IPS DF 6.9 (cell line): ENCODE measurements at regions not wholly inside any gene's neighbourhood (a gene's known extent, or its start where the extent isn't known, plus 50 kb on each side); places are given as distances from the start of the nearest gene placed in this dataset.

Experiments used
- DNase-seq: peaks from one replicate; pipeline ENCODE4 v3.0.0-alpha.2; 2013; ENCODE audit warnings: low read depth, low spot score
- H3K27ac ChIP-seq: one replicate; pipeline ENCODE4 v1.5.1; 2013; ENCODE audit warnings: low read length, control low read depth
- H3K27me3 ChIP-seq: 2 replicates; pipeline ENCODE4 v1.6.1; 2013; ENCODE audit warnings: mild to moderate bottlenecking, low read length; ENCODE audit not compliant: control insufficient read depth, insufficient read depth
- H3K36me3 ChIP-seq: 2 replicates; pipeline ENCODE4 v1.6.1; 2013; ENCODE audit warnings: low read length; ENCODE audit not compliant: control insufficient read depth, insufficient read depth
- H3K4me1 ChIP-seq: 2 replicates; pipeline ENCODE4 v1.6.1; 2013; ENCODE audit warnings: low read length; ENCODE audit not compliant: control insufficient read depth, insufficient read depth
- H3K4me3 ChIP-seq: 2 replicates; pipeline ENCODE4 v1.5.1; 2013; ENCODE audit warnings: mild to moderate bottlenecking, low read length
- H3K9me3 ChIP-seq: 2 replicates; pipeline ENCODE4 v1.6.1; 2013; ENCODE audit warnings: low read length, inconsistent platforms; ENCODE audit not compliant: control insufficient read depth, insufficient read depth
- WGBS: extraction: QIAGEN DNeasy Blood & Tissue Kit; methylation state at CpG from one replicate; pipeline ENCODE4 v1.1.7; 2013; ENCODE audit warnings: mixed read lengths, missing lambda C conversion rate; ENCODE audit not compliant: insufficient read length, insufficient coverage; 5-methylcytosine and 5-hydroxymethylcytosine counted together

GRCh38 chr13:76421011-76421410, 465.2 kb downstream of the KCTD12 start:
- Histone ChIP-seq H3K4me1 (no peaks in the 10 kb centered on the region), H3K27ac (no peak overlapping the region), H3K4me3 (no peak overlapping the region), H3K36me3 (no peaks in the 10 kb centered on the region), H3K27me3 (no peaks in the 10 kb centered on the region), H3K9me3 (no peaks in the 10 kb centered on the region)
- WGBS: no CpG with 5 or more reads among the region's 3 CpGs
- no peak for DNase-seq

GRCh38 chr13:76418404-76418803, 467.8 kb downstream of the KCTD12 start:
- no peaks in the 10 kb centered on the region for H3K36me3 ChIP-seq
- H3K4me3 ChIP-seq: no peak overlapping the region
- no peaks in the 10 kb centered on the region for H3K9me3 ChIP-seq
- no peak overlapping the region for H3K27ac ChIP-seq
- no peaks in the 10 kb centered on the region for H3K27me3 ChIP-seq
- no peaks in the 10 kb centered on the region for H3K4me1 ChIP-seq
- WGBS: no CpG with 5 or more reads among the region's 2 CpGs
- no peak for DNase-seq

GRCh38 chr13:76414320-76414719, 471.9 kb downstream of the KCTD12 start:
- no peaks in the 10 kb centered on the region for H3K4me1 ChIP-seq
- no peak overlapping the region for H3K27ac ChIP-seq
- no peaks in the 10 kb centered on the region for H3K27me3 ChIP-seq
- no peak for DNase-seq
- H3K9me3 ChIP-seq: no peaks in the 10 kb centered on the region
- WGBS: no CpG with 5 or more reads among the region's 2 CpGs
- no peak overlapping the region for H3K4me3 ChIP-seq
- no peaks in the 10 kb centered on the region for H3K36me3 ChIP-seq

- Histone ChIP-seq H3K9me3 (no peaks in the 10 kb centered on the region), H3K27me3 (no peaks in the 10 kb centered on the region), H3K4me3 (no peak overlapping the region), H3K27ac (no peak overlapping the region), H3K4me1 (no peaks in the 10 kb centered on the region), H3K36me3 (no peaks in the 10 kb centered on the region)
- no peak for DNase-seq
These were observed 480.0 kb downstream of the KCTD12 start for GRCh38 chr13:76406243-76406642.

DNA sequence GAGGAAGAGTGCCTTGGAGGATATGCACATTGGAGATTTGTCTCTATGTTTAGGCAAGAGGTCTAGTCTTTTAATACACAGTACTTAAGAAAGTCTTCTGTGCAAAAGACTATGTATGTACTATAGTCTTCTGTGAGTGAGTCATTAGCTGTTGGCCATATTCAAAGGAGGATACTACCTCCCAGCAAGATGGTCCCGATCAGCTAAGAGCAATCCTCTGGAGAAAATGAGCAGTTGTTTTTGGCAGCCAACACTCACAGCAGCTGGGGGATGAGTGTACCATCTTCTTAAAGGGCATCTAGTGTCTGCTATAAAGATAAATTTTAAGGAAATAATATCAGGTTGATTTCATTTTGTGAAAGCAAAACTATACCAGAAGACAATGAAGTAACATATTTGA, 487.8 kb downstream of the KCTD12 start:
- H3K9me3 ChIP-seq: no peaks in the 10 kb centered on the region
- H3K27me3 ChIP-seq: no peaks in the 10 kb centered on the region
- no peaks in the 10 kb centered on the region for H3K36me3 ChIP-seq
- no peak for DNase-seq
- H3K4me1 ChIP-seq: no peaks in the 10 kb centered on the region
- no CpG with 5 or more reads among the region's 1 CpG for WGBS
- H3K4me3 ChIP-seq: no peak overlapping the region
- H3K27ac ChIP-seq: no peak overlapping the region

- no peaks in the 10 kb centered on the region for H3K36me3 ChIP-seq
- no peaks in the 10 kb centered on the region for H3K4me1 ChIP-seq
- H3K9me3 ChIP-seq: no peaks in the 10 kb centered on the region
- no peak overlapping the region for H3K27ac ChIP-seq
- H3K4me3 ChIP-seq: no peak overlapping the region
- WGBS: no CpG with 5 or more reads among the region's 3 CpGs
- DNase-seq: no peak
- no peaks in the 10 kb centered on the region for H3K27me3 ChIP-seq
These were observed 488.8 kb downstream of the KCTD12 start for GRCh38 chr13:76397413-76397812.

- no peak overlapping the region for H3K27ac ChIP-seq
- H3K9me3 ChIP-seq: no peaks in the 10 kb centered on the region
- no CpG with 5 or more reads among the region's 1 CpG for WGBS
- no peaks in the 10 kb centered on the region for H3K4me1 ChIP-seq
- DNase-seq: no peak
- no peak overlapping the region for H3K4me3 ChIP-seq
- H3K27me3 ChIP-seq: no peaks in the 10 kb centered on the region
- H3K36me3 ChIP-seq: no peaks in the 10 kb centered on the region
These were observed 496.9 kb downstream of the KCTD12 start for GRCh38 chr13:76389321-76389720.

DNA sequence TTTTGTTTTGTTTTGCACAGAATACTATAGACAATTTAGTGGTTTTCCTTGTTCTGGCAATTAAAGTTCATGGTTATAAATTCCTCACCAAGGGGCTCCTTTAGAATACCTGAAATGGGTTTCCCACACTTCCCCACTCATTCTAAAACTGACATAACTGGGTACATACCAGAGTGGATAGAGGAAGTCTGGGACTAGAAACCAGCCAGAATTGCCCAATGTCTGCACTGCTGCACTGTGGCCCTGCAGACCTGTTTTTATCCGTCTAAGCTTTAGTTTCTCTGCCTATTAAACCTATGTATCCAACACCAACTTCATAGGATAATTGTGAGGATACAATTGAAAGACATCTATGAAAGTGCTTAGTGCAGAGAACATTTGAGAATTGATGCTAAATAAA, 498.6 kb downstream of the KCTD12 start:
- Histone ChIP-seq H3K27me3 (no peaks in the 10 kb centered on the region), H3K4me3 (no peak overlapping the region), H3K27ac (no peak overlapping the region), H3K4me1 (no peaks in the 10 kb centered on the region), H3K36me3 (no peaks in the 10 kb centered on the region), H3K9me3 (no peaks in the 10 kb centered on the region)
- WGBS: no CpG with 5 or more reads among the region's 1 CpG
- DNase-seq: no peak

DNA sequence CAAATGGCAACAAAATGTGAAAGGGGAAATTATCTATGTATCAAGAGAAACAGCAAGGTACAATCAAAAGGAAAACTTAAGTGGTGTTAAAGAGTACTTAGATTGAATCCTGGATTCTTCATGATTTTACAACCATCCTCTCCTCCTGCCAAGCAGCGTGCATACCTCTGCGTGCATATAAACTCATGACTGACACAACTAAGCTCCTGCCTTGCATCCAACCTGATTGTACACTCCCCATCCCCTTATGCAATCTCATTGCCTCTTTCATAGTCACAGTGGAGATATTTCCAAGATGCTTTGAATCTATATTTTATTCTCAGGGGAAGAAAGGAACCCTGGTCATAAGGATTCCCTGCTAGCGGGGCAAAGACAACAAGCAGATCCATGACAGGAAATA, 499.9 kb downstream of the KCTD12 start:
- H3K9me3 ChIP-seq: no peaks in the 10 kb centered on the region
- WGBS: no CpG with 5 or more reads among the region's 3 CpGs
- no peaks in the 10 kb centered on the region for H3K4me1 ChIP-seq
- DNase-seq: no peak
- H3K27me3 ChIP-seq: no peaks in the 10 kb centered on the region
- H3K4me3 ChIP-seq: no peak overlapping the region
- no peaks in the 10 kb centered on the region for H3K36me3 ChIP-seq
- no peak overlapping the region for H3K27ac ChIP-seq

DNA sequence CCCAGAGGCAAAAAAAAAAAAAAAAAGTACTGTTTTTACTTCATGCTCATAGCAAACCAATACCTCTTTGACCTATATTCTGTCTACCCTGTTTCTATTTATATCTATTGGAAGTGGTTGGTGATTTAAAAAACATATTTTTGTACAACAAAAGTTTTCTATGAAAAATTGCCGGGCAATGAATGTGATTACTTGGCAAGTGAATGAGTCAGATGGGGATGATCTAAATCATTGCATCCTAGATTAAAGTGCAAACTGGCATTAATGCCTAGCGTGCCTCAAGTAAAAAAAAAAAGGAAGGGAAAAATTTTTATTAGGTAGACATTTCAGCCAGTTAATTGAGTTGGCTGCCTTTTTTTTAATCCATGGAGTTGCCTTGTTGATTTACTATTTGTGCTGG, 500.6 kb downstream of the KCTD12 start:
- H3K27ac ChIP-seq: no peak overlapping the region
- no peaks in the 10 kb centered on the region for H3K4me1 ChIP-seq
- H3K36me3 ChIP-seq: no peaks in the 10 kb centered on the region
- H3K4me3 ChIP-seq: no peak overlapping the region
- no peak for DNase-seq
- no peaks in the 10 kb centered on the region for H3K9me3 ChIP-seq
- no CpG with 5 or more reads among the region's 2 CpGs for WGBS
- H3K27me3 ChIP-seq: no peaks in the 10 kb centered on the region

DNA sequence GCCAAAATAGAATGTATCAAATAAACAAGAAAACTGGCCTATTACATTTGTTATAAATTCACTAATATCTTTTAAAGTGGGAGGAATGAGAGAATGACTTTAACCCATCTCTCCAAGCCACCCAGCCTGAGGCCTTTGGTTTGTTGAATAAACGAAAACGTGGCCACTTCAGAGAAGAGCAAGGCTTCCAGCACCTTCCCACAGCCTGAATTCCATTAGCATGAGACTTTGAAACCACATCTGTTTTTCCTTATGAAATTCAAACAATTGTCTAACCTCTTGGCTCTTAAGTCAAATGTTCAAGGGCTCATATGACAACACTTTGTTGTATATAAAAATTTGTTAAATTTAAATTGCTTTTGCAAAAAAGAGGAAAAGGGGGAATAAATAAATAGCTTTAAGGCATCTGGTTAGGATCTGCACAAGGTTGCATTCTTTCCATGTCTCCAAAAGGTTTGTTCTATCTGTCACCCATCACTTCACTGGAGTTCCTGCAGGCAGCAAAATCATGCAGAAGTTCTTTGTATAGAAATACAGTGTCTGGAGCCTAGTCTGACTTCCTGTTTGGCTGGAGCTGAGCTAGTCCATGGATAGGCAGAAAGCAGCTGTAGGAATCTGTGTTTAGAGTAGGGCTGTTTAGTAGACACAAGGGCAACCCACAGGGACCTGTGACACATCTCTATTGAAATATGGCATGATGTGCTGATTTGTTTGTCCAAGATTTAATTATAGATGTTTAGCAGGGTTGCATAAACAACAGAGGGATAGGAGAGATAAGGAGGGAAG, 502.3 kb downstream of the KCTD12 start:
- no peaks in the 10 kb centered on the region for H3K27me3 ChIP-seq
- WGBS: no CpG with 5 or more reads among the region's 2 CpGs
- DNase-seq: no peak

More for the DNA sequence above, 502.3 kb downstream of the KCTD12 start:
- Histone ChIP-seq H3K4me1 (no peaks in the 10 kb centered on the region), H3K9me3 (no peaks in the 10 kb centered on the region), H3K36me3 (no peaks in the 10 kb centered on the region), H3K27ac (no peak overlapping the region), H3K4me3 (no peak overlapping the region)
